Vagina (tissue), 2 donors: ENCODE measurements at regions not wholly inside any gene's neighbourhood (a gene's known extent, or its start where the extent isn't known, plus 50 kb on each side); places are given as distances from the start of the nearest gene placed in this dataset.

Source experiments
- DNase-seq, 2 donors: peaks; one replicate each; pipeline ENCODE4 v3.0.0-alpha.2; 2017; ENCODE audit errors: extremely low spot score in 2 of 2
- H3K27ac ChIP-seq: fragments of 200-600 bp; sonication (generic); one replicate; pipeline ENCODE4 v1.5.1; 2019
- H3K27me3 ChIP-seq: fragments of 200-600 bp; sonication (generic); one replicate; pipeline ENCODE4 v1.5.1; 2019
- H3K36me3 ChIP-seq, 2 donors: fragments of 200-600 bp; sonication (generic); one replicate each; pipeline ENCODE4 v1.5.1; 2017 to 2019
- H3K4me1 ChIP-seq: fragments of 200-600 bp; sonication (generic); one replicate; pipeline ENCODE4 v1.5.1; 2019
- H3K4me3 ChIP-seq, 2 donors: fragments of 200-600 bp; sonication (generic); 1 replicate in 1 of 2; 2 replicates in 1 of 2; pipeline ENCODE4 v1.5.1; 2016 to 2019
- H3K9me3 ChIP-seq: fragments of 200-600 bp; sonication (generic); one replicate; pipeline ENCODE4 v1.5.1; 2019
- POLR2A ChIP-seq, 2 donors: fragments of 450-650 bp; IDR thresholded peaks; one replicate each; pipeline ENCODE4 v1.6.1; 2017; ENCODE audit warnings: antibody characterized with exemption in 2 of 2, mild to moderate bottlenecking in 2 of 2, moderate library complexity in 2 of 2
- POLR2AphosphoS5 ChIP-seq, 2 donors: sonication (generic); formaldehyde crosslinking; IDR thresholded peaks; one replicate each; pipeline ENCODE4 v1.9.0; 2017; ENCODE audit warnings: antibody characterized with exemption in 2 of 2, mild to moderate bottlenecking in 2 of 2, low read depth in 1 of 2; ENCODE audit not compliant: insufficient read depth in 1 of 2
- intact Hi-C: fragments of 100-400 bp; cut with DNase I; formaldehyde crosslinking; loops from one replicate; pipeline ENCODE4 v1.15.1; 2023
- TF ChIP-seq, protein P1 (sequence below), 3 experiments: fragments of 450-650 bp in 2 of 3; fragments of 200-600 bp in 1 of 3; sonication (generic) in 1 of 3; IDR thresholded peaks; one replicate each; pipeline ENCODE4 v1.5.1; 2017 to 2019; ENCODE audit warnings: antibody characterized with exemption in 3 of 3, mild to moderate bottlenecking in 2 of 3, moderate library complexity in 2 of 3

DNA sequence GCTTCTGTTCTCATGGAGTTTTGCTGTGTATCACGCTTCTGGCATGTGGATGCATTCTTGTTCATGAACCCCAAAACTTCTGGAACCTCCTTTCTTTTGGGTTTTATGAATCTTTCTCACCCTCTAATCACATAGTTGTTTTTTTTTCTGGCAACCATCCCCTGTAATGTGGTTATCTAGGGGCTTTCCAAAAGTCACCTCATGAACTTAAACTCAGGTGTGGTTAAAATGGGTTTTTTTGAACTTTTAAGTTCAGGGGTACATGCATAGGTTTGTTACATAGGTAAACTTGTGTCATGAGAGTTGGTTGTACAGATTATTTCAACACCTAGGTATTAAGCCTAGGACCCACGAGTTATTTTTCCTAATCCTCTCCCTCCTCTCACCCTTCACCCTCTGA, 1099.4 kb upstream of the SLIT2 start:
- Histone ChIP-seq H3K9me3 (no peaks in the 10 kb centered on the region), H3K4me3 (no peak overlapping the region), H3K4me1 (no peaks in the 10 kb centered on the region), H3K36me3 (no peaks in the 10 kb centered on the region), H3K27me3 (no peaks in the 10 kb centered on the region), H3K27ac (no peak overlapping the region)
- DNase-seq, result no peak
- TF ChIP-seq POLR2AphosphoS5 (IDR thresholded peaks at IDR 0.05; ENCODE audit: insufficient read depth in 1 of 2, low read depth in 1 of 2) (no peak), POLR2A (IDR thresholded peaks at IDR 0.05) (no peak)
- intact Hi-C loops, result loop anchor here (5.0 kb wide), 1 partner anchor 690 kb away; no protein-coding TSS in a partner anchor

DNA sequence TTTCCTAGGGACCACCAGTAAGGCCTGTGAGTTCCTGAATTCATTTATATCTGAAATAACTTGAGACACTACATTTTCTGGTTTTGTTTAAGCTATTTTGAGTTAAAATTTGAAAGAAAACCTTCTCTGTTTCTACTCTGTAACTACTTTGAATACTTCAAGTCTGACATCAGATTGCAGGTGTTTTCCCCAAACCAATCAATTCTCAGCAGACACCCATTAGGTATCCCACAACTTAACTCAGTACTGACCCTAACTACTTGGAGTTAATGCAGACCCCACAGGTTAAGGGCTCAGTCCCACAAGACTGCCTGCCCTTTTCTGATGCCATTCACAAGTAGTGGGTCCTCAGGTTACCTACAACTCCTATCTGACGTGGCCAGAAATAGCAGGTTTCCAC, 1100.0 kb upstream of the SLIT2 start:
- Histone ChIP-seq H3K9me3 (no peaks in the 10 kb centered on the region), H3K4me3 (no peak overlapping the region), H3K27ac (no peak overlapping the region), H3K27me3 (no peaks in the 10 kb centered on the region), H3K36me3 (no peaks in the 10 kb centered on the region), H3K4me1 (no peaks in the 10 kb centered on the region)
- no peak for DNase-seq
- intact Hi-C loops, result loop anchor here (5.0 kb wide), 1 partner anchor 689 kb away; no protein-coding TSS in a partner anchor
- TF ChIP-seq POLR2AphosphoS5 (IDR thresholded peaks at IDR 0.05; ENCODE audit: insufficient read depth in 1 of 2, low read depth in 1 of 2) (no peak), POLR2A (IDR thresholded peaks at IDR 0.05) (no peak)
- TF ChIP-seq, protein P1, sequence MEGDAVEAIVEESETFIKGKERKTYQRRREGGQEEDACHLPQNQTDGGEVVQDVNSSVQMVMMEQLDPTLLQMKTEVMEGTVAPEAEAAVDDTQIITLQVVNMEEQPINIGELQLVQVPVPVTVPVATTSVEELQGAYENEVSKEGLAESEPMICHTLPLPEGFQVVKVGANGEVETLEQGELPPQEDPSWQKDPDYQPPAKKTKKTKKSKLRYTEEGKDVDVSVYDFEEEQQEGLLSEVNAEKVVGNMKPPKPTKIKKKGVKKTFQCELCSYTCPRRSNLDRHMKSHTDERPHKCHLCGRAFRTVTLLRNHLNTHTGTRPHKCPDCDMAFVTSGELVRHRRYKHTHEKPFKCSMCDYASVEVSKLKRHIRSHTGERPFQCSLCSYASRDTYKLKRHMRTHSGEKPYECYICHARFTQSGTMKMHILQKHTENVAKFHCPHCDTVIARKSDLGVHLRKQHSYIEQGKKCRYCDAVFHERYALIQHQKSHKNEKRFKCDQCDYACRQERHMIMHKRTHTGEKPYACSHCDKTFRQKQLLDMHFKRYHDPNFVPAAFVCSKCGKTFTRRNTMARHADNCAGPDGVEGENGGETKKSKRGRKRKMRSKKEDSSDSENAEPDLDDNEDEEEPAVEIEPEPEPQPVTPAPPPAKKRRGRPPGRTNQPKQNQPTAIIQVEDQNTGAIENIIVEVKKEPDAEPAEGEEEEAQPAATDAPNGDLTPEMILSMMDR (IDR thresholded peaks at IDR 0.05), result no peak

DNA sequence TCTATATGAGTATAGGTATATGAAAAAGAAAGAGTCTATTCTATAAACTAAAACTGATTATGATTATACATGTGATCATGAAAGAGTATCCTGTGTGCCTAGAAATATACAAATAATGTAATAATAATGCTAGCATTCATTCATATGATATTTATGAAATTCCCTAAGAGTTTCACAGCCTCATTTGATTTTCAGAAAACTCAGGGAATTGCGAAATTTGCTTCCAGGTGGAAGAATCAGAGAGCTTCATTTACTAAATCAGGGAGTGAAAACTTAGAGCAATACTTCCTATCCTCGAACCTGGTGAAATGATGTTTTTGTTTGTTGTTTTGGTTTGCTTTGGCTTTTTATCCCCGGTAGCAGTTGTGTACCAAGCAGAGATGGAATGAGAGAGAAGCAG, 1105.7 kb upstream of the SLIT2 start:
- DNase-seq, result no peak
- H3K4me1 ChIP-seq, result no peaks in the 10 kb centered on the region
- no peak overlapping the region for H3K27ac ChIP-seq
- intact Hi-C loops, result no loop called here
- H3K36me3 ChIP-seq, result no peaks in the 10 kb centered on the region
- no peak overlapping the region for H3K4me3 ChIP-seq
- H3K27me3 ChIP-seq, result no peaks in the 10 kb centered on the region
- TF ChIP-seq, protein P1 (IDR thresholded peaks at IDR 0.05), result no peak
- TF ChIP-seq POLR2A (IDR thresholded peaks at IDR 0.05) (no peak), POLR2AphosphoS5 (IDR thresholded peaks at IDR 0.05; ENCODE audit: insufficient read depth in 1 of 2, low read depth in 1 of 2) (no peak)
- no peaks in the 10 kb centered on the region for H3K9me3 ChIP-seq

GRCh38 chr4:19135895-19136633, 1114.5 kb upstream of the LCORL start:
- TF ChIP-seq, protein P1 (IDR thresholded peaks at IDR 0.05), result no peak
- TF ChIP-seq POLR2A (IDR thresholded peaks at IDR 0.05) (no peak), POLR2AphosphoS5 (IDR thresholded peaks at IDR 0.05; ENCODE audit: insufficient read depth in 1 of 2, low read depth in 1 of 2) (no peak)
- no peaks in the 10 kb centered on the region for H3K9me3 ChIP-seq
- no peaks in the 10 kb centered on the region for H3K4me1 ChIP-seq
- intact Hi-C loops, result no loop called here
- no peaks in the 10 kb centered on the region for H3K27me3 ChIP-seq
- no peak overlapping the region for H3K4me3 ChIP-seq
- no peak overlapping the region for H3K27ac ChIP-seq
- H3K36me3 ChIP-seq, result no peaks in the 10 kb centered on the region
- DNase-seq, result no peak

- DNase-seq, result no peak
- Histone ChIP-seq H3K27ac (no peak overlapping the region), H3K4me3 (no peak overlapping the region), H3K27me3 (no peaks in the 10 kb centered on the region), H3K9me3 (no peaks in the 10 kb centered on the region), H3K36me3 (no peaks in the 10 kb centered on the region), H3K4me1 (no peaks in the 10 kb centered on the region)
- intact Hi-C loops, result no loop called here
- TF ChIP-seq, protein P1 (IDR thresholded peaks at IDR 0.05), result no peak
- TF ChIP-seq POLR2A (IDR thresholded peaks at IDR 0.05) (no peak), POLR2AphosphoS5 (IDR thresholded peaks at IDR 0.05; ENCODE audit: insufficient read depth in 1 of 2, low read depth in 1 of 2) (no peak)
Measured at GRCh38 chr4:19134685-19135084, 1113.1 kb upstream of the LCORL start.
